ENCODE measurements at regions not wholly inside any gene's neighbourhood (a gene's known extent, or its start where the extent isn't known, plus 50 kb on each side); places are given as distances from the start of the nearest gene placed in this dataset.
"Not testable (repeated sequence)": the region's sequence is repeated elsewhere in the genome, so short reads cannot be mapped to it uniquely, and the experiment has no call there.

- FAIRE-seq = no peak
Measured at GRCh38 chr17:21517538-21518293, 141.6 kb downstream of the KCNJ12 start.

- no peak for FAIRE-seq
Measured at GRCh38 chr17:21522755-21523336, 146.7 kb downstream of the KCNJ12 start.

- no peak for FAIRE-seq
Measured at GRCh38 chr17:21523497-21524210, 147.5 kb downstream of the KCNJ12 start.

GRCh38 chr17:21524211-21524591 lies 148.0 kb downstream of the KCNJ12 start:
- FAIRE-seq = no peak

GRCh38 chr17:21525464-21526130 lies 149.4 kb downstream of the KCNJ12 start:
- FAIRE-seq = no peak

- FAIRE-seq = no peak
Measured at GRCh38 chr17:21528031-21528695, 152.0 kb downstream of the KCNJ12 start.

GRCh38 chr17:21530311-21530710 lies 154.2 kb downstream of the KCNJ12 start:
- no peak for FAIRE-seq

- no peak for FAIRE-seq
Measured at GRCh38 chr17:21530841-21531240, 154.7 kb downstream of the KCNJ12 start.

- FAIRE-seq = no peak
Measured at GRCh38 chr17:21532763-21533385, 156.7 kb downstream of the KCNJ12 start.

- FAIRE-seq = no peak
Measured at GRCh38 chr17:21535686-21536375, 156.5 kb upstream of the KCNJ18 start.

- FAIRE-seq = no peak
Measured at GRCh38 chr17:21537302-21537701, 155.0 kb upstream of the KCNJ18 start.

GRCh38 chr17:21538615-21539014 lies 153.7 kb upstream of the KCNJ18 start:
- no peak for FAIRE-seq

- no peak for FAIRE-seq
Measured at GRCh38 chr17:21539146-21539545, 153.2 kb upstream of the KCNJ18 start.

- no peak for FAIRE-seq
Measured at GRCh38 chr17:21540502-21540901, 151.8 kb upstream of the KCNJ18 start.

- FAIRE-seq = no peak
Measured at GRCh38 chr17:21542070-21542469, 150.3 kb upstream of the KCNJ18 start.

GRCh38 chr17:21542991-21543390 lies 149.3 kb upstream of the KCNJ18 start:
- no peak for FAIRE-seq

- no peak for FAIRE-seq
Measured at GRCh38 chr17:21545064-21545463, 147.3 kb upstream of the KCNJ18 start.

- no peak for FAIRE-seq
Measured at GRCh38 chr17:21548236-21548635, 144.1 kb upstream of the KCNJ18 start.

- FAIRE-seq = no peak
Measured at GRCh38 chr17:21549107-21549687, 143.1 kb upstream of the KCNJ18 start.

GRCh38 chr17:21550031-21550430 lies 142.3 kb upstream of the KCNJ18 start:
- FAIRE-seq = not testable (repeated sequence)

- FAIRE-seq = no peak
Measured at GRCh38 chr17:21551081-21551881, 141.0 kb upstream of the KCNJ18 start.

Measured in A204.1 (cell line).